OCI-LY7 (cell line): ENCODE measurements at regions not wholly inside any gene's neighbourhood (a gene's known extent, or its start where the extent isn't known, plus 50 kb on each side); places are given as distances from the start of the nearest gene placed in this dataset.

Experiments
- BruUV-seq: library from RNA; stranded (reverse); fragments of 400-500 nt; replicated peaks from 2 replicates; lab custom pipeline; 2021; lab: Mats Ljungman, UMichigan
- CTCF ChIA-PET: fragments of 300-600 bp; sonication (Branson Sonifier 250); formaldehyde crosslinking; loops from one replicate; lab custom pipeline; 2022; ENCODE audit warnings: antibody characterized with exemption; ENCODE audit not compliant: unreplicated experiment; lab: Charles Lee
- POLR2A ChIA-PET: fragments of 300-600 bp; sonication (Branson Sonifier 250); formaldehyde crosslinking; loops from one replicate; lab custom pipeline; 2022; ENCODE audit warnings: antibody characterized with exemption; lab: Charles Lee
- DNase-seq: peaks from one replicate; pipeline ENCODE4 v3.0.0-alpha.2; 2015; ENCODE audit warnings: low spot score
- H2AFZ ChIP-seq: fragments of 200-600 bp; sonication (generic), shearing (Covaris generic); 2 replicates; pipeline ENCODE4 v1.6.1; 2014; ENCODE audit warnings: mild to moderate bottlenecking, antibody characterized with exemption, low read length, moderate library complexity
- H3K27ac ChIP-seq: fragments of 200-600 bp; sonication (generic); 2 replicates; pipeline ENCODE4 v1.5.1; 2014; ENCODE audit warnings: mixed run types, low read depth, mild to moderate bottlenecking, moderate library complexity, low read length, inconsistent platforms; ENCODE audit not compliant: poor library complexity, severe bottlenecking
- H3K36me3 ChIP-seq: fragments of 200-600 bp; sonication (generic); 2 replicates; pipeline ENCODE4 v1.6.1; 2014; ENCODE audit warnings: mild to moderate bottlenecking, antibody characterized with exemption, low read length, moderate library complexity, mixed read lengths; ENCODE audit not compliant: insufficient read depth
- H3K4me1 ChIP-seq: fragments of 200-600 bp; sonication (generic); 2 replicates; pipeline ENCODE4 v1.5.1; 2014; ENCODE audit warnings: mild to moderate bottlenecking, low read length; ENCODE audit not compliant: insufficient read depth, poor library complexity, severe bottlenecking
- H3K4me2 ChIP-seq: fragments of 200-600 bp; sonication (generic); 2 replicates; pipeline ENCODE4 v1.6.1; 2014; ENCODE audit warnings: mild to moderate bottlenecking, low read length
- H3K4me3 ChIP-seq: fragments of 200-600 bp; sonication (generic); 2 replicates; pipeline ENCODE4 v1.5.1; 2014; ENCODE audit warnings: mild to moderate bottlenecking, low read depth, low read length; ENCODE audit not compliant: poor library complexity, severe bottlenecking
- H3K79me2 ChIP-seq: fragments of 200-600 bp; sonication (generic); 2 replicates; pipeline ENCODE4 v1.6.1; 2016; ENCODE audit warnings: low read depth, mild to moderate bottlenecking, low read length, moderate library complexity, mixed read lengths; ENCODE audit not compliant: insufficient read depth
- H3K9me2 ChIP-seq: fragments of 200-600 bp; sonication (generic); 2 replicates; pipeline ENCODE4 v1.6.1; 2016; ENCODE audit warnings: mild to moderate bottlenecking, low read length, mixed read lengths; ENCODE audit not compliant: insufficient read depth
- H3K9me3 ChIP-seq: fragments of 200-600 bp; sonication (generic); 2 replicates; pipeline ENCODE4 v1.6.1; 2014; ENCODE audit warnings: mild to moderate bottlenecking, mixed run types, low read length, mixed read lengths
- H4K20me1 ChIP-seq: fragments of 200-600 bp; sonication (generic); 2 replicates; pipeline ENCODE4 v1.6.1; 2014; ENCODE audit warnings: mild to moderate bottlenecking, antibody characterized with exemption, low read length, moderate library complexity, mixed read lengths; ENCODE audit not compliant: insufficient read depth
- CTCF ChIP-seq: fragments of 200-600 bp; sonication (generic); conservative IDR thresholded peaks from 2 replicates; pipeline ENCODE4 v1.5.1; 2014; ENCODE audit warnings: mild to moderate bottlenecking, antibody characterized with exemption, low read length, moderate library complexity, mixed read lengths
- EZH2phosphoT487 ChIP-seq: fragments of 200-600 bp; sonication (generic); IDR thresholded peaks from 2 replicates; pipeline ENCODE4 v1.6.1; 2018; ENCODE audit warnings: low read depth, borderline replicate concordance, mild to moderate bottlenecking, mixed run types, antibody characterized with exemption, low read length, moderate library complexity, mixed read lengths
- intact Hi-C: fragments of 100-400 bp; cut with micrococcal nuclease; formaldehyde crosslinking; loops from one replicate; pipeline ENCODE4 v1.10.0; 2022; ENCODE audit not compliant: unreplicated experiment

GRCh38 chr9:88312517-88313103, 75.6 kb upstream of the SPIN1 start:
- TF ChIP-seq CTCF (no peak), EZH2phosphoT487 (no peak)
- Histone ChIP-seq H3K36me3 (no peaks in the 10 kb centered on the region), H3K4me2 (no peak overlapping the region), H3K4me3 (no peak overlapping the region), H3K9me3 (no peaks in the 10 kb centered on the region), H2AFZ (no peak overlapping the region), H3K4me1 (no peaks in the 10 kb centered on the region), H4K20me1 (no peaks in the 10 kb centered on the region), H3K27ac (no peak overlapping the region), H3K79me2 (no peaks in the 10 kb centered on the region), H3K9me2 (no peaks in the 10 kb centered on the region)
- ChIA-PET CTCF (no interaction called here), POLR2A (no interaction called here)
- DNase-seq = no peak
- no TSS peak for BruUV-seq
- intact Hi-C loops = no loop called here

DNA sequence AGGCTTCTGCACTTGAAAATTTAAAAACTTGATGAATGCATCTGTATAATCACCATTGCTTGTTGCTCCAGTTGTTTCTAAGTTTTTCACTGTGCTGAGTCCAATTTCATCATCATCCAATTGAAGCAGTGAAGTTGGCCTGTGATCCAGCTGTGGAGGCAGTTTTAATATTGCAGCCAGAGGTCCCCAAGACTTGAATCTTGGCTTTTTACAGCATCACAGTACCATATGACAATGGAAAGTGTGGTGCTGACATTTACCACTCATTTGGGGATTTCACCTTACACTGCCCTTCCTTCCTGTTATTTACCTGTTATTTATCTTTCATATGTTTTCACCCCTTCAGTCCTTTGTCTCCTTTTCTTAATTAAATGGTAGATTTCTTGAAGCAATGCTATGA, 76.2 kb upstream of the SPIN1 start:
- CTCF ChIA-PET = no interaction called here
- no peaks in the 10 kb centered on the region for H3K9me2 ChIP-seq
- intact Hi-C loops = no loop called here

More for the DNA sequence above, 76.2 kb upstream of the SPIN1 start:
- no peak overlapping the region for H3K4me3 ChIP-seq
- H3K27ac ChIP-seq = no peak overlapping the region
- H3K36me3 ChIP-seq = no peaks in the 10 kb centered on the region
- no peak overlapping the region for H2AFZ ChIP-seq
- H3K9me3 ChIP-seq = no peaks in the 10 kb centered on the region
- no peaks in the 10 kb centered on the region for H4K20me1 ChIP-seq
- H3K4me2 ChIP-seq = no peak overlapping the region
- H3K79me2 ChIP-seq = no peaks in the 10 kb centered on the region
- H3K4me1 ChIP-seq = no peaks in the 10 kb centered on the region
- no TSS peak for BruUV-seq
- TF ChIP-seq EZH2phosphoT487 (no peak), CTCF (no peak)
- DNase-seq = no peak
- POLR2A ChIA-PET = interaction anchor here (0.7 kb wide), 1 partner anchor 344 kb away, joined by 3 read pairs; no protein-coding TSS in a partner anchor
